CD4-positive, alpha-beta T cell treated with Interleukin-1 beta for 1 hour (primary cell): ENCODE measurements at regions not wholly inside any gene's neighbourhood (a gene's known extent, or its start where the extent isn't known, plus 50 kb on each side); places are given as distances from the start of the nearest gene placed in this dataset.
"Not testable (repeated sequence)": the region's sequence is repeated elsewhere in the genome, so short reads cannot be mapped to it uniquely, and the experiment has no call there.

Experiments
- DNase-seq, 2 donors: peaks; one replicate each; pipeline ENCODE4 v3.0.0-alpha.2; 2020 to 2022

DNA sequence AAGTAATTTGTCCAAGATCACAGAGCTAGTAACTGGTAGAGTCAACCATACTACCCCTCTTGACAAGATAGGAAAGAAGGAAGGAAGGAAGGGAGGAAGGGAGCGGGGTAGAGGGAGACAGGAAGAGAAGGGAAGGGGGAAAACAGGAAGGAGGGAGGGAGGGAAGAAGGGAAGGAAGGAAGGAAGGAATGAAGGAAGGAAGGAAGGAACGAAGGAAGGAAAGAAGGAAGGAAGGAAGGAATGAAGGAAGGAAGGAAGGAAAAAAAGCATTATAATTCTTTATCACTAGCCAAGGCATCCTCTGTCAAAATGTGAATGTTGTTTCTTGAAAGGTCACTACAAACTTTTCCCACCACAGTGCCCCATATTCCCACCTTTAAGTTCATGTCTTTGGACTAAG is 223.6 kb downstream of the SHQ1 start:
- DNase-seq: no peak

DNA sequence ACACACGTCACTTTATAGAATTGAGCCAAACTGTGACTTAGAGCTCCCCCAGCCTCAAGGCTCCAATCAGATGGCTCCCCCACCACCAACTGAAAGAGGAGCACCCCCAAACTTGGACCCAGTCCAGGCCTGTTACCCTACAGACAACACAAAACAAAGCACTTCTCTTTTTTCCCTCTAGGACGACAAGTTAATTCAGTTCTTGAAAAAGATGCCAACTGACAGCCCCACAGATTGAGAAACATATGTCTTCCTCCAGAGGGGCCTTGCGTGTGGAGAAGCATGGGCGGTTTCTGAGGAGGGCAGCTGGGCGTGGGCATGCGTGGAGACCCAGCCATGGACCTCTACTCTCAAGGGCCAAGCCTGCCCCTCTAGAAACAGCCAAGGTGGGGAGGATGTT is 229.5 kb downstream of the SHQ1 start:
- peak in 1 of 2 donors; percentile 10 for DNase-seq

DNA sequence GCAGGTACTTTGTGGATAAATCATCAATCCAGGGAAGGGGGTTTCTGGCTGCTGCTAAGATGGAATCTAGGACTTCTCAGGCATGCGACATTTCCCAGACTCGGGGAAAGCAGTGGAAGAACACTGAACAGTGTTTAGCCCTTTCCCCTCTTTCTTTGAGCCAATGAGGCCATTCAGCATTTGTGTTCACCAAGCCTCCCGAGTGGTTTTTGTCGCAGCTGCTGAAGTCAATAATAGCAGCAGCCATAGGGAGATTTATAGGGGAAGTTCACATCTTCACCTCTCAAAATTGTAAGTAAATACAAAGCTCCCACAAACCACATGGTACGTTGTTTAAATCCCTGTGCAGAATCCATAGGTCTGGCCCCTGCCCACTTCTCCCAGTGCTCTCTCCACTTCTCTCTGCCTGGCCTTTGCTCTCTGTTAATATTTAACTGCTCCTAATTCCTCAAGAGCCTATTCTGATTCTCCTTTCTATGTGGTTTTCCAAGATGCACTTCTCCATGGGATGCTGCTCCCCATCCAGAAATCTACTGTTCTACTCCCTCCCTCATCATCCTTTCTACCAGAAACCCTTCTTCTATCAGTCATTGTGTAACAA is 230.7 kb downstream of the SHQ1 start:
- DNase-seq: no peak

DNA sequence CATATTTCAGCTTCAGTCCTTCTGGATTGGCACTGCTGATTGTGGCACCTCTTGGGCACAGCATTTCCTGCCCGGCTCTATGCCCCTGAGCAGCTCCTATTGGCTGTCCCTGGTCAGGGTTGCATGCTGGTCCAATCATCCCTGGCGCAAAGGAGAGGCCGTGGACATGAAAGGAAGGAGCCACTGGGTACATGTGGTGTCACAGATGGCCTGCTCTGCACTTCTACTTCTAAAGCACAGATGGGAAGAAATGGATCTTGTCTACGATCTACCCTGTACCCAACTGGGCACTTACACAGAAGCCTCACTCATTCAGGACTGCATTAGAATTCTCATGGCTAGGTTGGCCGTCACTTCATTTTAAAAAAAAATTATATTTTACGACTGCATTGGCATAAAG is 232.5 kb downstream of the SHQ1 start:
- DNase-seq: no peak

DNA sequence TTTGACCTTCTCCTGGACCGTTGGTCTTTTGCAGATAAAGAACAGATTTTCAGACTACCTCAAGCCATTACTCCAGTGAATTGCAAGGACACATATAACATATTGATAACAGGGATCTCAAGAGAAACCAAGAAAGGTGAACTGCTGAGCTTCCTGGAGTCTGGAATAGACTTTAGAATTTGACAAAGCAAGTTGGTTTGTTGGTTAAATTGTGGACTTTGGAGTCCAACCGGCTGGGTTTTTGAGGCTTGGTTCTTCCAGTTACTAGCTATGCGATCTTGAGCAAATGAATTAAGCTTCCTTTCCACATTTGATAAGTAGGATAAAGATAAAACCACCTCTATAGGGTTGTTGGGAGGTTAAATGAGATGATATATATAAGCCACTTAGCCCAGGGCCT is 233.1 kb downstream of the SHQ1 start:
- DNase-seq: no peak

DNA sequence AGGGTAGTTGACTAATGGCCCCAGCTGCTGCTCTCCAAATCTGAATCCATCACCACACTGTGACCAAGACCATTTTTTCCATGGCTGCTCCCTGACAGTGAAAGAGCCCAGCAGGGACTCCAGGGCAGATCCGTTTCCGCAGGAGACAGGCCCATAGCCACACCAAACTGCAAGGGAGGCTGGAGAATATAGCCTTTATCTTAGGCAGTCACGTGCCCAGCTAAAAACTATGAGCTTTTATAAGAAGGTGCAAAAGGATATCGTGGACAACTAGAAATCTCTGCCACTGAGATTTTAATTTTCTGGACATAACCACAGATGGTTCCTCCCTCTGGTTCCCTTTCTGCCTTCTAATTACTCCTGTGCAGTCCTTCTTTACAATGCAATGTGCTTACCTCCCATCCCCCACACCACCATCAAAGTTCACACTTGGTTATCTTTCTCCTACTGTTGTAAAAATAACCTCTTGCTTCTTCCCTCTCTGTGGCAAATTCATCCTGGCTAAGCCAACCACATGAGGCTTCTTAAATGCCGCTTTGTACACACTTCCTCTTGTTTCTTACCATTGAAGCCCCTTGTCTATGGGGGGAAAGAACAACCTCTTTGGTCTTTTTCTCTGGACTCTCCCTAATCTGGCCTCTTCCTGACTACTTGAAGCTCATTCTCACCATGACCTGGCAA is 233.7 kb downstream of the SHQ1 start:
- no peak for DNase-seq

DNA sequence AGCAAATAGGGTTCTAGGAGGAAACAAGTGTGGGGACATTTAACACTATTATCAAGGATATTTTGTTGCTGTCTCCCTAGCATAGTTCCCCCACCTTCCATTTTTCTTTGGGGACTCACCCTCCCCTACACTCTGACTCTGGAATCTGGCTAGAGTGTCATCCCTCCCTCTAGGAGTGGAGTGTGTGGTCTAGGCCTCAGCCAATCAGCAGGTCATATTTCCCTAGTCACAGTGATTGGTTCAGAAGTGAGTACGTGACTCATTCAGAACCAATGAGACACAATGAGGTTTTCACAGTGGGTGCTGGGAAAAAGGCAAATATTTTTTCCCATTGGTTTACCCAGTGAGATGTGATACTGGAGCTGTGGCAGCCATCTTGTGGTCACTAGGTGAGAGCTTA is 234.4 kb downstream of the SHQ1 start:
- no peak for DNase-seq

DNA sequence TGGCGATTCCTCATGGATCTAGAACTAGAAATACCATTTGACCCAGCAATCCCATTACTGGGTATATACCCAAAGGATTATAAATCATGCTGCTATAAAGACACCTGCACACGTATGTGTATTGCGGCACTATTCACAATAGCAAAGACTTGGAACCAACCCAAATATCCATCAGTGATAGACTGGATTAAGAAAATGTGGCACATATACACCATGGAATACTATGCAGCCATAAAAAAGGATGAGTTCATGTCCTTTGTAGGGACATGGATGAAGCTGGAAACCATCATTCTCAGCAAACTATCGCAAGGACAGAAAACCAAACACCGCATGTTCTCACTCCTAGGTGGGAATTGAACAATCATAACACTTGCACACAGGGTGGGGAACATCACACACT is 239.1 kb downstream of the SHQ1 start:
- DNase-seq: not testable (repeated sequence)

DNA sequence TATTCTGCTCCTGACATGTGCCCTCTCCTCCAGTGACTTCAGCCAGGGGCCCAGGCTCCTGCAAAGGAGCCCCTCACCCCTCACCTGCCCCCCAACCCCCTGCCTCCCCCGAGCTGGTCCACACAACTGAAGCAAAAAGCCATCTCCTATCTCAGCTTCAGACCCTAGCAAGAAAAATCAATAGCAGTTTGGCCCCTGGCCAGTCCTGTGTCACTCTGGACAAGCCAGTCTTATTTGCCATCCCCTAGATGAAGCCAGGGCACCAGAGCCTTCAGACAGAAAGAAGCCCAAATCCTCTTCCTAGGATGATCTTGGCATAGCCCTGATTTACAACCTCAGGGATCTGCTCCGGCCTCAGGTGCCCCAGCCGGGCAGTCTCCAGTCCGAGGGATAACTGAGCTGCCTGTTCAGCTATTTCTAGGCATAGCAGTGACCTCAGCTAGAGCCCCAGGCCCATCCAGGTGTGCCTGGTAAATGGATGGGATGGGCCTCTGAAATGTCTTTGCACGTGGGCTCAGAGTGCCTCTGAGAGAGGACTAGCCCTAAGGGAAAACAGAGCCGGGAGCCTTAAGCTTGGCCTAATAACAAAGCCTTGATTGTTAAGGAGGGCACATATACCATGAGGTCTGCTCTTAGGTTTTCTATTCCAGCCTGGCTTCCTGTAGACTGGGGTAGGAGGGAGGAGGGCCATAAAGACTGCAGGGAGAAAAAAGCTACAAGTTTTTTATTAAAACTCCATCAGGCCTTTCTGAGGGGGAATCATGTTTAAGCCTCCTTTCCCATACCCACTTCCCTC is 242.0 kb downstream of the SHQ1 start:
- DNase-seq: no peak

DNA sequence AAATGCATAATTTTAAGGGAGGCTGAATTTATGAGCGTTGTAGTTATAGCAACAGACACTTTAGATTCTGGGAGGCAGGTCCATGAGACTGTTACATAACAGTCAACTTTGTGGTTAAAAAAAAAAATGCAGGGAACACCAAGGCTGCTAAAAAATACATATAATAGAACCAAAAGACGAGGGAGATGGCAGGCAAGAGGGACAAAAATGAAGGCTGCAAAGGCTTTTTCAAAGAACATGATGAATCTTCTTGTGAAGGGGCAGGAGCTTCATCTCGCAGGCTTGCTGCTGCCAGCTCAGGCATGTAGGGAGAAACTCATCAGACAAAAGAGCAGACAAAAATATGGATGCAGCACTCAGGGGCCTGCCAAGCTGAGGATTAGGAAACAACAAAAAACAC is 243.9 kb downstream of the SHQ1 start:
- DNase-seq: no peak

DNA sequence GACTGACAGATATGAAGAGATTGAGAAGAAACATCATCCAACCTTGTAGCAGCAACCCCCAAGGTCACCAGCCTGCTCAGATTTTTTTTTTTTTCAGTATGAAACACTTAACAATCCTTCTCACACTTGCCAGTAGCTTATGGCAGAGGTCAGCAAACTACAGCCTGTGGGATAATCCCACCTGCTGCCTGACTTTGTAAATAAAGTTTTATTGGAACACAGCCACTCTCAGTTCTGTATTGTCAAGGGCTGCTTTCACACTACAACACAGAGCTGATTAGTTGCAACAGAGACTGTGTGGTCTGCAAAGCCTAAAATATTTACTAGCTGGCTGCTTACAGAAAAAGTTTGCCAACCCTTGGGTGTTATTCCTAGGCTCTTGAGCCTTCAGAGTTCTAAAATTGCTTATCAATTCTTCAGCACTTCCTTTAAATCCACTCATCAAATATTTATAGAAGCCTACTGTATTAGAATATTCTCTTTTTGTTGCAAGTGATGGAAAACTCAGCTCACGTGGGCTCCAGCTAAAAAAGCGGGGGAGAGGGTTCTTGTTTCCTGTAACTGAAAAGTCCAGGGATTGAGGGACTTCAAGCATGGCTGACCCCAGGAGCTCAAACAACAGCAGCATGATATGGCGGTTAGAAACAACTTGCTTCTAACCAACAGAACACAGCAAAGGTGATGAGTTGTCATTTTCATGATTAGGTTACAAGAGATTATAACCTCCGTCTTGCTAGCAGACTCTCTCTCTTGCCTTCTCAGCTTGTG is 246.1 kb downstream of the SHQ1 start:
- no peak for DNase-seq

DNA sequence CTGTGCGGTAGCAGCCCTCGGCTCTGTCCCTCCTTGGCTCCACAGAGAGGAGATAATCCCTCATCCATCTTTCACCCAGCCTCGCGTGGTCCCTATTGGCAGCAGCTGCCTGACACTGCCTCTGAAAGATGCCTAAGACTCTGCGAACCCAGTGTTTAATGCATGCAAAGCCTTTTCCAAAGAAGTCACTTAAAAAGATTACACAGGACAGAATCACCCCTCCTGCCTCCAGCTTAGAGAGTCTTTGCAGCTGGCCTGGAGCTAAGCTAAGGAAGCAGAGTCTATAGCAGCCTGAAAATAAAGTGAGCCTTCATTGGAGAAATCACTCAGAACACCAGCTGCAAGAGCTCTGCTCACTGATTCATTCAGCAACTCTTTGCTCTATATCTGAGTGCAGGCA is 247.2 kb downstream of the SHQ1 start:
- no peak for DNase-seq

DNA sequence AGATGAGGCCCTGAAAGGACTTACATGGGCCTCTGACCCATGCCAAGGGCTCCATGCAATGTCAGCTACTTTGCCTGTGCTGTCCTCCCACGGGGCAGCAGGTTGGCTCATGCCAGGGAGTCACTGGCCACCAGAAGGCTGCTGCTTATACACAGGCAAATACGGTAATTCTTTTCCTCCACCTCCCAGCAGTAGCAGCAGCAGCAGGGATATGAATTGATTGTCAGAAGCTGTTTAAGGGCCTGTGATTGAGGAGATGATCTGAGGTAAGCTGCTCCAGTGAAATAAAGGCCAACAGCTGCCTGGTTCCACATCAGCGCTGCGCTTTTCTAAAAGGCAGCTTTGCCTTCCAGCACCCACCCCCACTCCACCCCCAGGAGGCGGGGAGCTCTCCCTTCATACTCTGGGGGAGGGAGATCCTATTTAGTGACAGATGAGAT is 250.5 kb downstream of the SHQ1 start:
- DNase-seq: no peak

DNA sequence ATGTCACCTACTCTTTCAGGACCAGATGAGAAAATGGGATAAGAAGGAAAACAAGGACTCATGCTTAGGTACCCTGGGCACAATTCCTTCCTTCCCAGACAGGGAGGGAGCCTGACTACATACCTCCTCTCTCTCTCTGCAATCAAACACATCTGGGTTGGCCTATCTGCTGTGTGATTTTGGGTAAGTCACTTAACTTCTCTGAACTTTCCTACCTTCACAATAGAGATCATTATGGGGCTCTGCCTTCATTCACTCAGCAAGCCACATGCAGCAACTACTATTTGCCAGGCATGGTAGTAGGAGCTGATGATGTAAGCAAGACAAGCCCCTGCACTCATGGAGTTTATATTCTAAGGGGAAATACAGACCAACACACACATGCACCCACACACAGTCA is 251.2 kb downstream of the SHQ1 start:
- no peak for DNase-seq

DNA sequence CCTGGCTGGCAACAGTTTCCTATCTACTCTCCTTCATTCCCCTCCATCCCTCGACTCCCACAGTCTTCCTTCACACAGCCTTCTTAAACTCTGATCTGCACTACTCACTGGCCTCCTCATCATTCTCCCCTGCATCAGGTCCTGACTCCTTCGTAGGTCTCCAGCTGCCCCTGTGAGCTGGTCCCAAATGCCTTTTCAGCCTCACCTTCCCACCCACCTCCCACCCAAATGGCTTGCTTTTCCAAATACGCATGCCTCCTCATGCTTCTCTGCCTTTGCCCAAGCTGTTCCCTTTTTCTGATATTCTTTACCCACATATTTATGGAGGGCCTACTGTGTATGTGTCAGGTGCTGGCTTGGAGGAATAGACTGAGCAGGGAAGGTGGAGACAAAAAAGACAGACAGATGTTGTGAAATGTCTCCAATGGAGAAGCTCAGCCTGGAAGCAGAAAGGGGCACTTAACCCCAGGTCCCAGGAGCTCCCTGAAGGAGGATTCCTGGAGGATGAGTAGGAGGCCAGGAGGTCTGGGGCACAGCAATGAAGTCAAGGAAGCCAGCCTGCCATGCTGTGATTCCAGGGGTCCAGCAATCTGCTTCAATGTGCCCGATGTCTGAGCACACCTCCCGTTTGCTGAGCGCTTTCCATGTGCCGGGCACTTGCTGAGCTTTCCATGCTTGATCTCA is 252.2 kb downstream of the SHQ1 start:
- no peak for DNase-seq

DNA sequence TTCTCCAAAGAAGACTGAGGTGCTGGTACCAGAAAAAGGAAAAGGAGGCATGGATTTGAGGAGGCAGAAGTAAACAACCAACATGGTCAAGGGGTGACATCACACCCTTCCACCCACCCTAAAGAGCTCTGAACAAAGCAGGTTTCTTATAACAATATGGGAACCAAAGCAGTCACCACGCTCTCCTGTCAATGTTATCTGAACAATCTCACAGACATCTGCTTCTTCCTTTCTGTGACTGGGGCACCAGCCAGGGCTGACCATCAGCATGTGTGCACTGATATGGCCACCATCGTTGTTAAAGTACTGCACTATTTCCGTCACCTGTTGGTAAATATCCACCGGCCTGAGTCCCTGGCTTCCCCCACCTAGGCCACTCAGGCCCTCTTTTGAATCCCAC is 252.9 kb downstream of the SHQ1 start:
- no peak for DNase-seq

DNA sequence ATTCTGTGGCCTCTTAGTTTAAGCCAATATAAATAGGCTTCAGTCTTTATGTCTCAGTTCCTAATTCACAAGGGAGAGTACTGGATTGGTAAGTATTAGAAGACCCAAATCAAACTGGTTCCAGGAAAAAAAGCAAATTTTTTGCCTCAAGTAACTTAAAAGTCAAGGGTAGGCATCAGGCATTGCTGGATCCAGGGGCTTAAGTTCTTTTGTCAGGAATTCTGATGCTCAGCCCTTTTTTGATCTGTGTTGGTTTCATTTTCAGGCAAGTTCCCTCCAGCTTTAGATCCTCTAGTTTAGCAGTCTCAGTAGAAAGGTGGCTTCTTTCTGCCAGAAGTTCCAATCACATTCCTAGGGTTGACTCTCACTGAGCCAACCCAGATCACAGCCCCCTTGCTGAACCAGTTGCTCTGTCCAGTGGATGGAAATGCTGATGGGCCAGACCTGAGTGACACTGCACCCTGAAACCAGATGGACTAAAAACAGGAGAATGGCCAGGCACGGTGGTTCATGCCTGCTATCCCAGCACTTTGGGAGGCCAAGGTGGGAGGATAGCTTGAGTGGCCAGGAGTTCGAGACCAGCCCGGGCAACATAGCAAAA is 253.5 kb downstream of the SHQ1 start:
- no peak for DNase-seq

DNA sequence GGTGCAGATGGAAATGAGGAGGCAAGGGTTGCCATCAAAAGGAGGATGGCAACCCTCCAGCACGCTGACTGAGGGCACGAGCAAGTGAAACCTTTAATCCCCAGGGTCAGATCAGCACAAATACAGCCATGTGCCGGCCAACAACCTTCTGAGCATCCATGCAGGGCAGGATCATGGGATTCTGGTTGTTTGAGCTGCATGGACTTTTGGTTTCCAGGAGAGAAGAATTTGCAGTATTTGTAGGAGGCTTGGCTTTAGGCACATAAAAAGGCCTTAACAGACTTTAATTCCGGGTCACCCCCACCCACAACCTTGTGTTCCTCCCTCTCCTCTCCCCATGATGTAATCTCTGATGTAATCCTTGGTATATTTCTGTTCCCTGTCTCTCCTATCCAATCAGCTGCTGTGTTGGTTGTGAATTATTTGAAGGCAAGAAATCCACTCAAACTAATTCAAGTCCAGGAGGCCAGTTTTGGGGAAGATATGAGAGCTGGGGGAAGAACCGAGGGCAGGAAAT is 254.3 kb downstream of the SHQ1 start:
- peak in 1 of 2 donors; percentile 12 for DNase-seq

DNA sequence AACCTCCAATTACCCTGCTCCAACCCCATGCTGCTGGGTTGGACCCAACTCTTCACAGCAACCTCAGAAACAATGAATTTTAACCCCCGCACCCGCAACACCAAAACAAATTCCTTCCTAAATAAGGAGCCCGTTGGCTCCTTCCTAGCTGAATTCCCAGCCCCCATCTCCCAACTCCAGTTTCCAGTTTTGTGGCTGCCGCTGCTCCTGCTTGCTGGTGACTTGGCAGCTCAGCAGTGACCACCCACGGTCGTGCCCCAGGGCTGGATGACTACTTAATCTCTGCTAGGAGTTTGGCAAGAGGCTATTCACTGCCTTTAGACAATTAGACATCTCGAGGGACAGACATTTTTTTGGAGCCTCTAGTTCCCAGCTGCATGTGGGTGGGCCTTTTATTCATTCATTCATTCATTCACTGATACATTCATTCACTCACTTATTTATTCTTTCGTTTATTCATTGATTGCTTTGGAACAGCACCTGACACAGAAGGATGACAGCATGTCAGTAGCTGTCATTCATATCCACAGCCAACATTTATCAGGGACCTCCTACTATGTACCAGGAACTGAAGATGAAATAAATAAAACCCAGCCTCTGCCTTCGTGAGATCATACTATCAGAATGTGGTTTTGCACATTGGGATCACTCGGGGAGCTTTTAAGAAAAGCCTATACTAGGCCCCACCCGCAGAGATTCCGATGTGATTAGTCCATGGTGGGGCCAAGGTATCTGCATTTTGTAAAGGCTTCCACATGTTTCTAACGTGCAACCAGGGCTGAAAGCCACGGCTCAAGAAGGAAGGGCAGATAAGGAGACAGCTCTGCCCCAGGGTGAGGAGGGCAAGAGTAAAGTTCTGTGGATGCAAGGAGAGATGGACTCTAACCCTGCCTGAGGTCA is 256.5 kb downstream of the SHQ1 start:
- DNase-seq: no peak

DNA sequence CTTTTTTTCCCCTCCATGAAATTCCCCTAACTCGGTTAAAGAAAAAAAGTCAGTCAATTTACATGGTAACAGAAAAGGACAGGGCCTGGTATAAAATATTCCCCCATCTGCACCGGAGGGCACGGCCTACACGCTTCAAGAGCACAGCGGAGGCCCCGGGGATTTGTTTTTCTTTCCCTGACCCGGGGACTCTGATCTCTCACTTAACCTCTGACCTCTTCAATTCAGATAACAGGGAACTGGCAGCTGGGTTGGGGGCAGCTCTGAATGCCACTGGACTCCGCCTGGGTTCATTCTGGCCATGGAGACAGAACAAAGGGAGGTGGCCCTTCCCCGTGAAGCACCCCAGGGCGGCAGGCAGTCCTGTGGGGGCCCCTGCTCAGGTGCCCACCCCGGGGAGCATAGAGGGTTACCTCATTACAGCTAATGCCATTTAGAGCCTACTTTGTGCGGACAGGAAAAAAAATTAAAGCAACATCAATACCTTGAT is 257.5 kb downstream of the SHQ1 start:
- no peak for DNase-seq

DNA sequence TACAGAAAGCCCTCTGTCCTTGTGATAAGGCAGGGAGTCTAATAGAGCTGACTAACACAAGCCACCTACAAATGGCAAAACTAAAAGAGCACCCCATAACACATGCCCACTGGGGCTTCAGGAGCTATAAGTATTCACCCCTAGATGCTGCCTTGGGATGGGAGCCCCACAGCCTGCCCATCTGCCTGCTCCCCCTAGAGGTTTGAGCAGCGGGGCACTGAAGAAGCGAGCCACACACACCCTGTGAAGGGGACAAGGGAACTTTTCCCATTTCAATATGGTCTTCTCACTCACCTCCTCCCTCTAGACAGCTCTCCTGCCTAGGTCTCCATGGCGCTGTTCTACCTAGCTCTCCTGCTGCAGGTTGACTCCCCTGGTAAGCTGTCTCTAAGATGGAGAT is 261.0 kb downstream of the SHQ1 start:
- DNase-seq: no peak
